ENCODE measurements at regions not wholly inside any gene's neighbourhood (a gene's known extent, or its start where the extent isn't known, plus 50 kb on each side); places are given as distances from the start of the nearest gene placed in this dataset.

DNA sequence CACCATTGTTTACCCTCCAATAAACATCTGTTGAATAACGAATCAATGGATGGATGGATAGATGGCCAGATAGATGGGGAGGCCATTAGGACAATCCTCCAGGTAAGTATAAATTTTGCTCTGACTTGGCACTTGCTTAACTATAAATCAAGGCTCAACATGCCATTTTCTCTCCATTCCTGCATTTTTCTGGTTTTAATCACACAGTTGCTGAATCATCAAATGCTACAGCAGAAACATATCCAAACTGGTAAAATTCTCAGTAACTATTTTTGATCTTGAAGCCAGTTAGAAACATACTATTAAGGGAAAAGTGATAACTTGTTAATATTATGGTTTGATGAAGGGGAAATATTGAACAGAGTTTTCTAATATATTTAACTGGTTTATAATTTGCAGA is 71.5 kb upstream of the MTAP start:
- Histone ChIP-seq H3K4me3 (no peak overlapping the region), H3K4me1 (ENCODE audit: low read depth) (no peaks in the 10 kb centered on the region), H3K9me3 (no peaks in the 10 kb centered on the region), H3K36me3 (ENCODE audit: low read depth) (no peaks in the 10 kb centered on the region)
- intact Hi-C loops (cut with DNase I, micrococcal nuclease), result no loop called here
- TF ChIP-seq CTCF (IDR thresholded peaks at IDR 0.05), result no peak
- ATAC-seq (no peak), DNase-seq (no peak)

GRCh38 chr9:21741151-21741550 is 61.3 kb upstream of the MTAP start:
- DNase-seq (no peak), ATAC-seq (no peak)
- Histone ChIP-seq H3K9me3 (no peaks in the 10 kb centered on the region), H3K36me3 (ENCODE audit: low read depth) (no peaks in the 10 kb centered on the region), H3K4me3 (no peak overlapping the region), H3K4me1 (ENCODE audit: low read depth) (no peaks in the 10 kb centered on the region)
- intact Hi-C loops (cut with DNase I, micrococcal nuclease), result no loop called here
- TF ChIP-seq CTCF (IDR thresholded peaks at IDR 0.05), result no peak

GRCh38 chr9:21744320-21744719 is 58.1 kb upstream of the MTAP start:
- no peak for TF ChIP-seq CTCF (IDR thresholded peaks at IDR 0.05)
- H3K4me3 ChIP-seq, result no peak overlapping the region
- intact Hi-C loops (cut with DNase I, micrococcal nuclease), result no loop called here
- no peaks in the 10 kb centered on the region for H3K9me3 ChIP-seq
- DNase-seq (no peak), ATAC-seq (no peak)
- H3K36me3 ChIP-seq (ENCODE audit: low read depth), result no peaks in the 10 kb centered on the region
- H3K4me1 ChIP-seq (ENCODE audit: low read depth), result no peaks in the 10 kb centered on the region

DNA sequence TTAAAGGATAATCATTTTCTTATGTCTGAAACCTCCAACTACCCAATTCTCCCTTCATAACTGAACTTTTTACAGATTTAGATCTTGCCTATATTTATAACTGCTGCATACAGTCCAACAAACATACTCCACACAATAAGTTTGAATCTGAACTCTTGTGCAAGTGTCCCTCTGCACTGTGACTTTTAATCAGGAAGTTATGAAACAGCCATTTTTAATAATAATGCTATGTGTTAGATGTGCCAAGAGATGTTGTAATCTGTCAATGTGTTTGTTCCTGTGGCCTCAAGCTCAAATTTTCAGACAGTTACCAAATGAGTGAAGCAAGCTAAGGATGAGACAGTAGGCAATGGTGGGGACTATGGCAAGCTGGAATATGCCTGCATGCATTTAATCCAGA is 57.6 kb upstream of the MTAP start:
- no peak overlapping the region for H3K4me3 ChIP-seq
- ATAC-seq (no peak), DNase-seq (no peak)
- H3K9me3 ChIP-seq, result no peaks in the 10 kb centered on the region
- intact Hi-C loops (cut with DNase I, micrococcal nuclease), result no loop called here
- H3K36me3 ChIP-seq (ENCODE audit: low read depth), result no peaks in the 10 kb centered on the region
- H3K4me1 ChIP-seq (ENCODE audit: low read depth), result no peaks in the 10 kb centered on the region
- TF ChIP-seq CTCF (IDR thresholded peaks at IDR 0.05), result no peak

GRCh38 chr9:21746550-21746949 is 55.9 kb upstream of the MTAP start:
- H3K9me3 ChIP-seq, result no peaks in the 10 kb centered on the region
- no peaks in the 10 kb centered on the region for H3K36me3 ChIP-seq (ENCODE audit: low read depth)
- no peaks in the 10 kb centered on the region for H3K4me1 ChIP-seq (ENCODE audit: low read depth)
- TF ChIP-seq CTCF (IDR thresholded peaks at IDR 0.05), result no peak
- no peak overlapping the region for H3K4me3 ChIP-seq
- no peak for DNase-seq
- intact Hi-C loops (cut with DNase I, micrococcal nuclease), result no loop called here
- ATAC-seq, result no peak

- no peaks in the 10 kb centered on the region for H3K9me3 ChIP-seq
- no peaks in the 10 kb centered on the region for H3K4me1 ChIP-seq (ENCODE audit: low read depth)
- H3K36me3 ChIP-seq (ENCODE audit: low read depth), result no peaks in the 10 kb centered on the region
- ATAC-seq (no peak), DNase-seq (no peak)
- TF ChIP-seq CTCF (IDR thresholded peaks at IDR 0.05), result no peak
- H3K4me3 ChIP-seq, result no peak overlapping the region
- intact Hi-C loops (cut with DNase I, micrococcal nuclease), result no loop called here
These were observed 55.3 kb upstream of the MTAP start for GRCh38 chr9:21747175-21747574.

Data from mucosa of descending colon (tissue), 3 donors.